Transverse colon (tissue), 3 donors: ENCODE measurements at regions not wholly inside any gene's neighbourhood (a gene's known extent, or its start where the extent isn't known, plus 50 kb on each side); places are given as distances from the start of the nearest gene placed in this dataset.

Experiments
- CTCF ChIP-seq, 5 experiments: fragments of 200-600 bp in 3 of 5; fragments of 450-650 bp in 2 of 5; sonication (generic) in 3 of 5; IDR thresholded peaks; 1 replicate in 2 of 5; 2 replicates in 3 of 5; pipeline ENCODE4 v1.5.1; 2016 to 2017; ENCODE audit warnings: antibody characterized with exemption in 5 of 5, inconsistent platforms in 3 of 5, mild to moderate bottlenecking in 2 of 5, moderate library complexity in 1 of 5
- EP300 ChIP-seq: sonication (generic); formaldehyde crosslinking; IDR thresholded peaks from one replicate; pipeline ENCODE4 v1.6.1; 2017; ENCODE audit warnings: antibody characterized with exemption, low read depth
- POLR2A ChIP-seq: fragments of 450-650 bp; IDR thresholded peaks from one replicate; pipeline ENCODE4 v1.6.1; 2016; ENCODE audit warnings: antibody characterized with exemption, mild to moderate bottlenecking, moderate library complexity

DNA sequence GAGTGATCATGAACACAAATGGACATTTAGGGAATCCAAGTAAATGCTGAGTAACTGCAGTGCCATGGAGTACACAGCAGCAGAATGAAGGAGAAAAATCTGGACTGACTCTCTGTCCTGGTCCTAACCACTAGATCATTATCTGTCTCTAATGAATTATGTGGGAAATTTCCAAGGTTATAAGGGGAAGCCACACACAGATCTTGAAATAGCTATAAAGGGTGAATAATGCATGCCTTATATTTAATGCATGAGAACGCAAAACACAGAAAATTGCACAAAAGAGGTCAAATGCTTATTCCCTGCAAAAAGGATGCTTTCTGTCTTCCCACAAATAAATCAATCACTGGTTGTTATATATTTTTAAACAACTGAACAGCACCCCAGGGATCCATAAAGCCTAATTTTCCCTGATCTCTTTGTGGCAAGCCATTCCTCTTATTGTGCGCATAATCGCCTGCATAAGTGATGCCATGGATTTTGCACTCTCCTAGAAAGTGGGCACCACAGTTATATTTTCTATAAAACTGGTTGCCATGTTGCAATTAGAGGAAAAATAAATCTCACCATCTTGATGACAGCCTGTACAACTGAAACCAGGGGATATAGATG lies 201.8 kb downstream of the XPNPEP1 start:
- TF ChIP-seq CTCF (IDR thresholded peaks at IDR 0.05) (no peak), POLR2A (no peak), EP300 (no peak)
